ENCODE measurements at regions not wholly inside any gene's neighbourhood (a gene's known extent, or its start where the extent isn't known, plus 50 kb on each side); places are given as distances from the start of the nearest gene placed in this dataset.

GRCh38 chr3:147895509-147895908, 486.3 kb downstream of the ZIC1 start:
- Histone ChIP-seq H2AFZ (ENCODE audit: control insufficient read depth, low read depth, low read length) (no peak overlapping the region), H3K79me2 (ENCODE audit: control insufficient read depth, insufficient read depth, low read length) (no peaks in the 10 kb centered on the region), H3K27ac (ENCODE audit: control insufficient read depth, insufficient read depth) (no peak overlapping the region), H3K9me3 (replicated peaks; ENCODE audit: control insufficient read depth, insufficient read depth, low read length) (no peaks in the 10 kb centered on the region), H3K9ac (ENCODE audit: control insufficient read depth, insufficient read depth, low read length) (no peak overlapping the region), H3K4me1 (ENCODE audit: control insufficient read depth, insufficient read depth, low read length) (no peaks in the 10 kb centered on the region), H3K36me3 (ENCODE audit: control insufficient read depth in 2 of 2, insufficient read depth in 2 of 2, low read length in 1 of 2) (no peaks in the 10 kb centered on the region), H4K20me1 (ENCODE audit: control insufficient read depth, insufficient read depth) (no peaks in the 10 kb centered on the region), H3K4me2 (ENCODE audit: control insufficient read depth, insufficient read depth) (no peak overlapping the region), H3K27me3 (replicated peaks in 1 of 2; ENCODE audit: control insufficient read depth in 2 of 2, insufficient read depth in 2 of 2, low read length in 1 of 2) (no peaks in the 10 kb centered on the region), H3K4me3 (no peak overlapping the region)
- ChIA-PET POLR2A (no interaction called here), CTCF (interaction anchor here (1.1 kb wide), 1 partner anchor 21 kb away, joined by 3 read pairs; no protein-coding TSS in a partner anchor), RAD21 (ENCODE audit: unreplicated experiment) (no interaction called here), SMC1A (ENCODE audit: uncharacterized antibody, unreplicated experiment) (interaction anchor here (1.2 kb wide), 2 partner anchors 9 to 50 kb away, joined by 3 read pairs; no protein-coding TSS in a partner anchor)
- FAIRE-seq (no peak), DNase-seq (ENCODE audit: low read depth, low spot score) (no peak), ATAC-seq (no peak)
- WGBS (ENCODE audit: insufficient coverage, insufficient replicate concordance, low lambda C conversion rate, missing lambda C conversion rate), result 0% methylated on average over 1 of the region's 1 CpG
- in situ Hi-C loops (cut with MboI), result no loop called here
- intact Hi-C loops (cut with micrococcal nuclease; ENCODE audit: unreplicated experiment), result no loop called here
- no TSS peak for BruUV-seq (replicated peaks)
- no peak for TF ChIP-seq BCL11A (IDR thresholded peaks at IDR 0.05; ENCODE audit: low read depth, low read length)
- no peak for TF ChIP-seq PML (IDR thresholded peaks at IDR 0.05; ENCODE audit: low read length)
- TF ChIP-seq SP1 (IDR thresholded peaks at IDR 0.05; ENCODE audit: low read depth, low read length), result no peak
- TF ChIP-seq ATF7 (IDR thresholded peaks at IDR 0.05; ENCODE audit: low read depth), result no peak
- no peak for TF ChIP-seq ZNF217 (IDR thresholded peaks at IDR 0.05)
- TF ChIP-seq MAX (IDR thresholded peaks at IDR 0.05; ENCODE audit: low read depth, low read length), result no peak
- no peak for TF ChIP-seq MTA2 (IDR thresholded peaks at IDR 0.05; ENCODE audit: low read depth)
- TF ChIP-seq SREBF2 (IDR thresholded peaks at IDR 0.05; ENCODE audit: low read length), result no peak
- no peak for TF ChIP-seq EGR1 (IDR thresholded peaks at IDR 0.05; ENCODE audit: borderline replicate concordance in 1 of 2, low read depth in 2 of 2, low read length in 2 of 2)
- no peak for TF ChIP-seq NR2F1 (conservative IDR thresholded peaks at IDR 0.05)
- TF ChIP-seq ATF3 (IDR thresholded peaks at IDR 0.05; ENCODE audit: borderline replicate concordance, extremely low read depth, low read depth, low read length), result no peak
- no peak for TF ChIP-seq STAT1 (conservative IDR thresholded peaks at IDR 0.05)
- no peak for TF ChIP-seq RAD51 (IDR thresholded peaks at IDR 0.05)
- TF ChIP-seq BHLHE40 (IDR thresholded peaks at IDR 0.05; ENCODE audit: borderline replicate concordance in 1 of 2, low read depth in 2 of 2, low read length in 1 of 2), result no peak
- TF ChIP-seq CEBPZ (IDR thresholded peaks at IDR 0.05; ENCODE audit: low read depth, low read length), result no peak
- TF ChIP-seq NFYB (IDR thresholded peaks at IDR 0.05; ENCODE audit: insufficient read depth, low read depth, low read length), result no peak
- TF ChIP-seq NKRF (conservative IDR thresholded peaks at IDR 0.05), result no peak
